Gastroesophageal sphincter (tissue), 4 donors: ENCODE measurements at regions not wholly inside any gene's neighbourhood (a gene's known extent, or its start where the extent isn't known, plus 50 kb on each side); places are given as distances from the start of the nearest gene placed in this dataset.
A peak's percentile ranks its signal among the peaks of the same experiment; 100 is the strongest.

ENCODE experiments used
- ATAC-seq: fragments of 150-250 bp; one replicate; pipeline ENCODE4 v1.9.1; 2016; ENCODE audit warnings: mild to moderate bottlenecking, moderate library complexity
- H3K27ac ChIP-seq, 4 donors: fragments of 200-600 bp; sonication (generic) in 3 of 4; 1 replicate in 3 of 4; 2 replicates in 1 of 4; pipeline ENCODE4 v1.5.1; 2016 to 2019
- H3K27me3 ChIP-seq: fragments of 200-600 bp; sonication (generic); one replicate; pipeline ENCODE4 v1.5.1; 2019
- H3K36me3 ChIP-seq, 2 donors: fragments of 200-600 bp; sonication (generic); one replicate each; pipeline ENCODE4 v1.5.1; 2019; ENCODE audit warnings: control low read depth in 1 of 2
- H3K4me1 ChIP-seq, 3 donors: fragments of 200-600 bp; sonication (generic); 1 replicate in 2 of 3; 2 replicates in 1 of 3; pipeline ENCODE4 v1.5.1; 2016 to 2019; ENCODE audit warnings: control low read depth in 2 of 3
- H3K4me3 ChIP-seq, 2 donors: fragments of 200-600 bp; sonication (generic); one replicate each; pipeline ENCODE4 v1.5.1; 2019; ENCODE audit warnings: mild to moderate bottlenecking in 1 of 2, moderate library complexity in 1 of 2
- H3K9me3 ChIP-seq, 3 donors: fragments of 200-600 bp; sonication (generic); one replicate each; pipeline ENCODE4 v1.5.1; 2017 to 2019; ENCODE audit warnings: control low read depth in 2 of 3
- EP300 ChIP-seq: sonication (generic); formaldehyde crosslinking; IDR thresholded peaks from one replicate; pipeline ENCODE4 v1.6.1; 2017; ENCODE audit warnings: antibody characterized with exemption, mild to moderate bottlenecking
- POLR2A ChIP-seq, 2 donors: fragments of 450-650 bp; IDR thresholded peaks; one replicate each; pipeline ENCODE4 v1.6.1; 2017; ENCODE audit warnings: antibody characterized with exemption in 2 of 2, mild to moderate bottlenecking in 2 of 2, moderate library complexity in 1 of 2
- POLR2AphosphoS5 ChIP-seq: sonication (generic); formaldehyde crosslinking; IDR thresholded peaks from one replicate; pipeline ENCODE4 v1.6.1; 2017; ENCODE audit warnings: antibody characterized with exemption
- WGBS, 2 donors: methylation state at CpG; one replicate each; pipeline ENCODE4 v1.1.5; 2018; ENCODE audit warnings: low coverage in 1 of 2; 5-methylcytosine and 5-hydroxymethylcytosine counted together
- TF ChIP-seq, protein P1 (sequence below), 4 experiments: fragments of 200-600 bp in 2 of 4; fragments of 450-650 bp in 2 of 4; sonication (generic) in 1 of 4; IDR thresholded peaks; one replicate each; pipeline ENCODE4 v1.5.1; 2017 to 2019; ENCODE audit warnings: antibody characterized with exemption in 4 of 4, mild to moderate bottlenecking in 2 of 4, moderate library complexity in 2 of 4

DNA sequence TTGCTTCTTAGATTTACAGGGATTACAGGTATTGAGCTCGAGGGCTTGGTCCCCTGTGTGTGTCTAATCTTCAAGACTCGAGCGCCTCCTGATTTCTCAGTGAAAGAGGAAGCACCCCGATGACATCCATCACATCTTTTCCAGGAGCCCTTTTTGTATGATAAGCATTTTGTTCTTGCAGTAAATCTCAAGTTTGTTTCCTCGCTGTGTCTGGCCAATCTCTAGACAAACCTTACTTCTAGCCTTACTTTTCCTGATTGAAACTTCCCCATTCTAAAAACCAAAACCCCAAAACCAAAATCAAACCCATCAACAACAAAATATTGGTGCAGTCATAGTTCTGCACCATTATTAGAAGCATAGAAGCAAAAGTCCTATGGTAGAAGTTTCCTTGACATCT, 286.0 kb downstream of the NFKBIZ start:
- H3K27me3 ChIP-seq, result no peaks in the 10 kb centered on the region
- no peak for ATAC-seq
- WGBS, 2 donors, result 94 to 100% methylated on average over 4 to 5 of the region's 5 CpGs
- no peaks in the 10 kb centered on the region for H3K9me3 ChIP-seq
- H3K36me3 ChIP-seq, result no peaks in the 10 kb centered on the region
- H3K27ac ChIP-seq, result no peak overlapping the region
- H3K4me1 ChIP-seq, result peaks cover 2 to 33% (median 6%) of the 10 kb centered on the region in 3 donors
- TF ChIP-seq, protein P1, sequence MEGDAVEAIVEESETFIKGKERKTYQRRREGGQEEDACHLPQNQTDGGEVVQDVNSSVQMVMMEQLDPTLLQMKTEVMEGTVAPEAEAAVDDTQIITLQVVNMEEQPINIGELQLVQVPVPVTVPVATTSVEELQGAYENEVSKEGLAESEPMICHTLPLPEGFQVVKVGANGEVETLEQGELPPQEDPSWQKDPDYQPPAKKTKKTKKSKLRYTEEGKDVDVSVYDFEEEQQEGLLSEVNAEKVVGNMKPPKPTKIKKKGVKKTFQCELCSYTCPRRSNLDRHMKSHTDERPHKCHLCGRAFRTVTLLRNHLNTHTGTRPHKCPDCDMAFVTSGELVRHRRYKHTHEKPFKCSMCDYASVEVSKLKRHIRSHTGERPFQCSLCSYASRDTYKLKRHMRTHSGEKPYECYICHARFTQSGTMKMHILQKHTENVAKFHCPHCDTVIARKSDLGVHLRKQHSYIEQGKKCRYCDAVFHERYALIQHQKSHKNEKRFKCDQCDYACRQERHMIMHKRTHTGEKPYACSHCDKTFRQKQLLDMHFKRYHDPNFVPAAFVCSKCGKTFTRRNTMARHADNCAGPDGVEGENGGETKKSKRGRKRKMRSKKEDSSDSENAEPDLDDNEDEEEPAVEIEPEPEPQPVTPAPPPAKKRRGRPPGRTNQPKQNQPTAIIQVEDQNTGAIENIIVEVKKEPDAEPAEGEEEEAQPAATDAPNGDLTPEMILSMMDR (IDR thresholded peaks at IDR 0.05), result no peak
- TF ChIP-seq EP300, result no peak
- no peak for TF ChIP-seq POLR2AphosphoS5
- TF ChIP-seq POLR2A (IDR thresholded peaks at IDR 0.05), result no peak
- H3K4me3 ChIP-seq, result no peak overlapping the region

DNA sequence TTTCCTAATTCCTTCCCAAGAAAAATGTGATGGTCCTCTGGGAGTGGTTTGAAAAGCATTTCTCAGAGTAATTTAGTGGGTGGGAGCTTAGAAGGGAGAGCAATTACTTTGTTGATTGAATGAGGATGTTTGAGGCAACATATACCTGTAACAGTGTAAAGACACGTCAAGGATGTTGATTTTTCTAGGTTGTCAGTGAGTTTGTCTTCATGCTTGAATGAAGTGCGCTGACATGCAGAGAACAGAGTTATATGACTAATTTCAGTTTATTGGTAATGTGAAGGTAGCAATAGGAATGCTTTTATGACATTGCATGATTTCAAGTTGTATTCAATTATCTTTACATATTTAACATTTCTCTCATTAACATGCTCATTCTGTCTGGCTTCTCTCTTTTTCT, 286.9 kb downstream of the NFKBIZ start:
- H3K4me3 ChIP-seq, result no peak overlapping the region
- TF ChIP-seq, protein P1 (IDR thresholded peaks at IDR 0.05), result no peak
- TF ChIP-seq POLR2AphosphoS5, result no peak
- no peak for TF ChIP-seq EP300
- TF ChIP-seq POLR2A (IDR thresholded peaks at IDR 0.05), result no peak
- 86 to 95% methylated on average over 1 to 2 of the region's 2 CpGs for WGBS, 2 donors
- ATAC-seq, result no peak
- no peaks in the 10 kb centered on the region for H3K36me3 ChIP-seq
- H3K9me3 ChIP-seq, result no peaks in the 10 kb centered on the region
- no peak overlapping the region for H3K27ac ChIP-seq
- H3K27me3 ChIP-seq, result no peaks in the 10 kb centered on the region
- H3K4me1 ChIP-seq, result peaks cover 4 to 31% (median 4%) of the 10 kb centered on the region in 3 donors

DNA sequence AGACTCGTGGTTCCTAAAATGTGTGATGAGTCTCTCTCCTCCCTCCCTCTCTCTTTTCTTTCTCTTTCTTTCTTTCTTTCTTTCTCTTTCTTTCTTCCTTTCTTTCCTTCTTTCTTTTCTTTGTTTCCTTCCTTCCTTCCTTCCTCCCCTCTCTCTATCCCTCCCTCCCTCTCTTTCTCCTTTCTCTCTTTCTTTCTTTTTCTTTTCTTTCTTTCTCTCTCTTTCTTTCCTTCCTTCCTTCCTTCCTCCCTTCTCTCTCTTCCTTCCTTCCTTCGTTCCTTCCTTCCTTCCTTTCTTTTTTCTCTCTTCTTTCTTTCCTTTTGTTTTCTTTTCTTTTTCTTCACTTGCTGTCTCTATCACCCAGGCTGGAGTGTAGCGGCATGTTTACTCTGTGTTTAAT, 290.8 kb downstream of the NFKBIZ start:
- 82 to 90% methylated on average over 3 of the region's 3 CpGs for WGBS, 2 donors
- Histone ChIP-seq H3K36me3 (no peaks in the 10 kb centered on the region), H3K27me3 (no peaks in the 10 kb centered on the region), H3K27ac (no peak overlapping the region), H3K4me3 (no peak overlapping the region), H3K9me3 (no peaks in the 10 kb centered on the region), H3K4me1 (peaks cover 10 to 33% (median 14%) of the 10 kb centered on the region in 3 donors)
- no peak for ATAC-seq
- TF ChIP-seq POLR2AphosphoS5 (no peak), POLR2A (IDR thresholded peaks at IDR 0.05) (no peak), EP300 (no peak)
- TF ChIP-seq, protein P1 (IDR thresholded peaks at IDR 0.05), result no peak

DNA sequence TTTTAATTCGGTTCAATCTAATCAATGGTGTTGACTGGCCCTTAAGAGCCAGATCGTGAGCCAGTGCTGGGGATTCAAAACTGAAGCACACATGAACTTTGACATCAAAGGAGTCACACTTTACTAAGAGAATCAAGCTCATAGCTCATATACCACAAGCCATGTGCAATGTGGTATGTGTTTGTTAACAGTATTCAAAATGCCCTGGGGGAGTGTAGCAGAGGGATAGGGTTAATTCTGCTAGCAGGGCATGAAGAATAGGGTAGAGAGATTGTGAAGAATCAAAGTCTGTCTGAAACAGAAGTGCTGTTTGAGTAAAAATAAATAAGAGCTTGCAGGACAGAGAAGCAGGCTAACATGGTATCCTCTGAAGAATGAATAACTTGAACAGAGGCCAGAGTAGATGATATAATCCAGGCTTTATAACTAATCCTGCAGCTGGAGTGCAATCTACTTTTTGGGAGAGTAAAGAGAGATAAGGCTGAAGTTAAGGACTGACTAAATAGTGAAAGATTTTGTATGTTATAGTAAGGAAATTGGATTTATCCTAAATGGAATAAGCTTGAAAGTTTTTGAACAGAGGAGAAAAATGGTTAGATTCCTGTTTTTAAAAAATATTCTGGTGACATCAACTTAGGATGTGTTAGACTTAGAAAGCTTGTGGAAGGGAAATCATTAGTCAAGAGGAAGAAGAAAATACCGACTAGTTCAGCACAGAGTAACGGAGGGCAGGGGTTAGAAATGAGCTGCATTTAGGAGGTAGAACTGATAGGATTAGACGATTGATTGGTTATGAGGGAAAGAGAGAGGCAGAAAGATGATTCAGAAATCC, 292.0 kb downstream of the NFKBIZ start:
- 23 to 50% methylated on average over 5 of the region's 5 CpGs for WGBS, 2 donors
- no peak overlapping the region for H3K4me3 ChIP-seq
- H3K9me3 ChIP-seq, result no peaks in the 10 kb centered on the region
- H3K36me3 ChIP-seq, result no peaks in the 10 kb centered on the region
- peak overlapping the region; percentile 59 to 72 (median 66) for H3K27ac ChIP-seq
- no peaks in the 10 kb centered on the region for H3K27me3 ChIP-seq
- peak; percentile 32 for ATAC-seq
- peaks cover 10 to 33% (median 14%) of the 10 kb centered on the region in 3 donors for H3K4me1 ChIP-seq
- TF ChIP-seq POLR2A (IDR thresholded peaks at IDR 0.05) (no peak), POLR2AphosphoS5 (no peak), EP300 (no peak)
- TF ChIP-seq, protein P1 (IDR thresholded peaks at IDR 0.05), result no peak

DNA sequence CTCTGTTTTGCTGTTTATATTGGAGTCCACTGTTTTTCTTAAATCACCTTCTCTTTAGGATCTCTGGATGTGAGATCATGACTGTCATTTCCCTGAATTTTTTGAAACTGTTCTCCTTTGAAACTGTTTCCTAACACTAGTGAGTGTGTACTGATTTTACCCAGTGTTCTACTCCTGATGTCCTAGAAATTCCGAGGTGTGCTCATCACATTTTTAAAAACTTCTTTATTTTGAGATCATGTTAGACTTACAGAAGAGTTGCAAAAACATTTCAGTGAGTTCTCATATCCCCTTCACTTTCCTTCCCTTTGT, 292.6 kb downstream of the NFKBIZ start:
- Histone ChIP-seq H3K27ac (peak overlapping the region; percentile 59 to 72 (median 66)), H3K4me1 (peaks cover 10 to 33% (median 14%) of the 10 kb centered on the region in 3 donors), H3K4me3 (no peak overlapping the region), H3K9me3 (no peaks in the 10 kb centered on the region), H3K27me3 (no peaks in the 10 kb centered on the region), H3K36me3 (no peaks in the 10 kb centered on the region)
- peak; percentile 73 for ATAC-seq
- WGBS, 2 donors, result 29 to 64% methylated on average over 1 of the region's 1 CpG
- TF ChIP-seq, protein P1 (IDR thresholded peaks at IDR 0.05), result no peak
- TF ChIP-seq POLR2AphosphoS5 (peak; percentile 70), EP300 (no peak), POLR2A (IDR thresholded peaks at IDR 0.05) (no peak)
